ENCODE measurements at regions not wholly inside any gene's neighbourhood (a gene's known extent, or its start where the extent isn't known, plus 50 kb on each side); places are given as distances from the start of the nearest gene placed in this dataset.

GRCh38 chr7:22586786-22587140 is 86.8 kb upstream of the STEAP1B start:
- H3K4me3 ChIP-seq: no peak overlapping the region
- H3K36me3 ChIP-seq: no peaks in the 10 kb centered on the region
- H3K27ac ChIP-seq: no peak overlapping the region
- no peaks in the 10 kb centered on the region for H3K27me3 ChIP-seq (replicated peaks; ENCODE audit: insufficient read depth)
- peaks cover 35 to 52% of the 10 kb centered on the region in 2 donors for H3K4me1 ChIP-seq (ENCODE audit: control insufficient read depth in 1 of 2, low read depth in 2 of 2)
- ATAC-seq (ENCODE audit: insufficient number of reproducible peaks, low FRiP score, low read depth) (no peak), DNase-seq (ENCODE audit: low spot score) (no peak)
- TF ChIP-seq CTCF (IDR thresholded peaks at IDR 0.05): no peak
- H3K9me3 ChIP-seq: no peaks in the 10 kb centered on the region

- H3K9me3 ChIP-seq: no peaks in the 10 kb centered on the region
- peaks cover 35 to 52% of the 10 kb centered on the region in 2 donors for H3K4me1 ChIP-seq (ENCODE audit: control insufficient read depth in 1 of 2, low read depth in 2 of 2)
- H3K27ac ChIP-seq: no peak overlapping the region
- no peaks in the 10 kb centered on the region for H3K27me3 ChIP-seq (replicated peaks; ENCODE audit: insufficient read depth)
- no peaks in the 10 kb centered on the region for H3K36me3 ChIP-seq
- no peak for TF ChIP-seq CTCF (IDR thresholded peaks at IDR 0.05)
- no peak for DNase-seq (ENCODE audit: low spot score)
- ATAC-seq (ENCODE audit: insufficient number of reproducible peaks, low FRiP score, low read depth): no peak
- H3K4me3 ChIP-seq: no peak overlapping the region
These were observed 86.3 kb upstream of the STEAP1B start for GRCh38 chr7:22586101-22586785.

GRCh38 chr7:22584179-22584578 is 84.2 kb upstream of the STEAP1B start:
- Histone ChIP-seq H3K4me1 (ENCODE audit: control insufficient read depth in 1 of 2, low read depth in 2 of 2) (peaks cover 26 to 32% of the 10 kb centered on the region in 2 donors), H3K27me3 (replicated peaks; ENCODE audit: insufficient read depth) (no peaks in the 10 kb centered on the region), H3K9me3 (no peaks in the 10 kb centered on the region), H3K36me3 (no peaks in the 10 kb centered on the region), H3K4me3 (no peak overlapping the region), H3K27ac (peak overlapping the region in 1 of 2 donors; percentile 6)
- ATAC-seq (ENCODE audit: insufficient number of reproducible peaks, low FRiP score, low read depth) (no peak), DNase-seq (ENCODE audit: low spot score) (no peak)
- TF ChIP-seq CTCF (IDR thresholded peaks at IDR 0.05): no peak

- H3K4me3 ChIP-seq: no peak overlapping the region
- H3K4me1 ChIP-seq (ENCODE audit: control insufficient read depth in 1 of 2, low read depth in 2 of 2): peaks cover 20 to 21% of the 10 kb centered on the region in 2 donors
- H3K27ac ChIP-seq: no peak overlapping the region
- ATAC-seq (ENCODE audit: insufficient number of reproducible peaks, low FRiP score, low read depth): no peak
- H3K9me3 ChIP-seq: no peaks in the 10 kb centered on the region
- H3K27me3 ChIP-seq (replicated peaks; ENCODE audit: insufficient read depth): no peaks in the 10 kb centered on the region
- DNase-seq (ENCODE audit: low spot score): no peak
- TF ChIP-seq CTCF (IDR thresholded peaks at IDR 0.05): no peak
- no peaks in the 10 kb centered on the region for H3K36me3 ChIP-seq
These were observed 83.1 kb upstream of the STEAP1B start for GRCh38 chr7:22582863-22583622.

GRCh38 chr7:22581099-22581498 is 81.1 kb upstream of the STEAP1B start:
- Histone ChIP-seq H3K4me3 (no peak overlapping the region), H3K27me3 (replicated peaks; ENCODE audit: insufficient read depth) (no peaks in the 10 kb centered on the region), H3K4me1 (ENCODE audit: control insufficient read depth in 1 of 2, low read depth in 2 of 2) (peaks cover 24 to 34% of the 10 kb centered on the region in 2 donors), H3K27ac (no peak overlapping the region), H3K9me3 (no peaks in the 10 kb centered on the region), H3K36me3 (no peaks in the 10 kb centered on the region)
- no peak for ATAC-seq (ENCODE audit: insufficient number of reproducible peaks, low FRiP score, low read depth)
- no peak for DNase-seq (ENCODE audit: low spot score)
- TF ChIP-seq CTCF (IDR thresholded peaks at IDR 0.05): no peak

Data from thoracic aorta (tissue), 2 donors.